ENCODE measurements at regions not wholly inside any gene's neighbourhood (a gene's known extent, or its start where the extent isn't known, plus 50 kb on each side); places are given as distances from the start of the nearest gene placed in this dataset.

- DNase-seq: no peak
Observed at GRCh38 chr15:47502041-47502440, 215.3 kb upstream of the SEMA6D start.

DNA sequence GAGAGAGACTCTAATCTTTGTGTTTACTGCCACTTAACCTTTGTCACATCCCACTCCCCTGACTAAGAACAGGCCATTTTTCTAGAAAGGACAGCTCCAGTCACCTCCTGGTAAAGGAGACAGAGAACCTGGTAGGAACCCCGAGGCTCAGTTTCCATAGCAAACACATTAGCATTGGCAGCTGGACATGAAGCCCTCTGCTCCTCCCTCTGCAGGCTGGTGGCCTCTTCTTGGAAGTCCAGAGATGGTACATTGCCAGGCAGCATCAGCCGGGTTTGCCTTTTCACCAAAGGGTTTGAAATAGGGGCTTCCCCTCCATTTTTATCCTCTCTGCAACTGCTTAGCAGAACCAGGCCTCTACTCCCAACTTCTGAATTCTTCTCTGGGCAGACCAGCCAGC is 213.4 kb upstream of the SEMA6D start:
- no peak for DNase-seq

- no peak for DNase-seq
Observed at GRCh38 chr15:47504624-47505256, 212.6 kb upstream of the SEMA6D start.

- no peak for DNase-seq
Observed at GRCh38 chr15:47505712-47506328, 211.5 kb upstream of the SEMA6D start.

DNA sequence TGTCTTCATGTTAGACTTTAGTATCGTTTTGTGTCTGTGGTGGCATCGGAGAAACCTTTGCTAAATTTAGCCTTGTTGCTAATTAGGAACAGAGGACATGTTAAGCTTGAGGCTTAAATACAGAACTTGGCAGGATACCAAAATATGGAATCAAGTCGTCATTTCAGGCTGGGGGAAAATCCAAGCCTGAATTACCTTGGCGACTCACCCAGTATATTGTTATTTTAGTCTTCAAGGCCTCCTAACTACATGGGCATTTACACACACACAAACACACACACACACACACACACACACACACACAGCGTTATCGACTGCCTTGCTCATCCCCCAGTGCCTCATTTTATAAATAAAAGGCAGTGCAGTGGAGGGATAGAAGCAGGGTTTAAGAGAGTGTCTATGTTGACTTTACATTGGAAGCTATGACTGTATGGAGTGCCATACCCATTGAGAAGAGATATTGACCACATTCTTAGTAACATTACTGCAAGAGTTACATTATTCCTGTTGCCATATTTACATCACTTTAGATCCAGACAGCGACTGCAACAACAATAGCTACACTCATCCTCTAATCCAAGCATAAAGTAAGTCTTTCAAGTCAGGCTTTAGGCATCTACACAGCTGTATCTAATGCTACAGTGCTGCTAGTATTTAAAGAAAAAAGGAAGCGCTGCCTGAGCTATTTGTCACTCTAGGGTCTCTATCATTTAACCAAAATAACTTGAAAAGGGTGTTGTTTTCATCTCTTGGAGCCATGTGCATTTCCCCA is 210.8 kb upstream of the SEMA6D start:
- DNase-seq: no peak

DNA sequence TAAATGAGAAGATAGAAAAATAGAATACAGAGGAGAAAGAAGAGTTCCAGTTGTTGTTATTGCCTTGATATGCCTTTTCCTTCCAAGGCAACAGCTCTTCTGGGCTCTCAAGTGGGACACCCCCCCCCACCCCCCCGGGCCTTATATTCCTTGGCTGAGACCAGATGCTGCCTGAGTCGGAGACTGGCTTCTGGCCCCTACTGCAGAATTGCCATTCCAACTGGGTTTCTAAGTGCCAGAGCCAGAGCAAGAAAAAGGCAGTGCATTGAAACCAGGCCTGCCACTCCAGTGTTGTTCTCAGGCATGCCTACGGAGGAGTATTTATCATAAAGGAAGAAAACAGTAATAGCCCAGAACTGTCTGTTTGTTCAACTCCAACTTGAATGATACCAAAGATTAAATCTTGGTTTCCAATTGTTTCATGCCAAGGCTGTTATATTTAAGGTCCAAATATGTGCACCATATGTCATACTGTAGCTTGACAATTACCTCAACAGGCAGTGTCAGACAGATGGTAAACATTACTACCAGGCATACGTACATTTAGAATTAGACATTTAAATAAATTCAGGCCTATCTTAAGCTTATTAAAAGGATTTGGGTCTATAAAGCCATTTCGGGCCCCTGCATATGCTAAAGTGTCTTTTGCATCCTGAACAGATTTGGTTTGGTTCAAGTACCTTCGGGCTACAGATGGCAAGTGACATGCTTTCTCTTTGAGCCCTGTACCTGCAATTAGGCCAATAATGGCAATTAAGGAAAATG is 209.9 kb upstream of the SEMA6D start:
- no peak for DNase-seq

GRCh38 chr15:47511261-47511660 is 206.0 kb upstream of the SEMA6D start:
- DNase-seq: no peak

- no peak for DNase-seq
Observed at GRCh38 chr15:47513471-47513870, 203.8 kb upstream of the SEMA6D start.

DNA sequence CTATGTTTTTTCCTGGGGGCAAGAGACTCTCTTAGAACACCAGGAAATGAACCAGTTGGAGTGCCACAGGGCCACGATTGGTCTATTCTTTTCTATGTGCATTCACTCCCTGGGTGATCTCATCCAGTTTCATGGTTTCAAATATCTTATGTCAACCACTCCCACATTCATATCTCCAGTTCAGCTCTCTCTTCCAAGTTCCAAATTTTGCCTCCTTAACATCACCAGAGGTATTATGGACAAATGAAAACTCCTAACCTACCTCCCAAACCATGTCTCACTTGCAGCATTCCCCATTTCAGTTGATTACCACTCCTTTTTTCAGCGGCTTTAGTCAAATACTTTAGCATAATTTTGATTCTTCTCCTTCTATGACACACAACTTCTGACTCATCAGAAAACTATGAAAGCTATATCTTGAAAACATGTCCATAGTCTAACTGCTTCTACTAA is 203.1 kb upstream of the SEMA6D start:
- DNase-seq: no peak

DNA sequence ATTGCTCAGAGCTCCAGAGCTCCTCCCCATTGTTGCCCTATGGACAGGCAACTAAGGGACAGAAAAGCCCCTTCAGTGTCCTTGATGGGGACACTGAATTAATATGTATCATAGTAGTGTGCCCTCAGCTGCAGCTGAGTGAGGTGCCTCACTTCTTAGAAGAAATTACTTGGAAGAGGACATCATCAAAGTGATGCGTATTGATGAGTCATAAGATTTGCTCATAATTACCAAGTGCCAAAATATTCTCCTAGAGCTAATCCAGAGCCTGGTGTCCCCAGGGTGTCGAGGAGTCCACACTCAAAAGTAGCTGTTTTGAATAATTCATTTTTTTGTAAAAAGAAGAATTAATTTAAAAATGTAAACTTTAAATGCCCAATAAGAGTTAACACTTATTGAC is 200.7 kb upstream of the SEMA6D start:
- no peak for DNase-seq

DNA sequence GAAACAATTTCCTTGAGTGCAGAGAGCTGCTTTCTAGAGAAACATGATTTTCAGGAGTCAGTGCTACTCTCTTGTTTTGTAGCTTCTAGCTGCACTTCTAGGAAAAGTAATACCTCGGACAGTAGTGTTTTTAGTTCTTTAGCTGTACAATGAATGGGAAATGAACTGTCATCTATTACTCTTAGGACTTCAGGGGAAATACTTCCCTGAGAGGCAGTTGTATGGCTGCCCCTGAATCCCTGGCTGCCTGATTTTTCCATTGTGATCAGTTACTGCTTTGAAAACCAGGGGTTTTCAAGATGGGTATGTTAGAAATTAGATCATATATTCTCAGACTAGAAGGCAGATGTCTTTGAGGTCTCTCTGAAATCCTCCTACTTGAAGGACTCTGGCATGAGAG is 200.3 kb upstream of the SEMA6D start:
- DNase-seq: no peak

- DNase-seq: no peak
Observed at GRCh38 chr15:47517737-47518136, 199.6 kb upstream of the SEMA6D start.

GRCh38 chr15:47523681-47524475 is 193.4 kb upstream of the SEMA6D start:
- no peak for DNase-seq

DNA sequence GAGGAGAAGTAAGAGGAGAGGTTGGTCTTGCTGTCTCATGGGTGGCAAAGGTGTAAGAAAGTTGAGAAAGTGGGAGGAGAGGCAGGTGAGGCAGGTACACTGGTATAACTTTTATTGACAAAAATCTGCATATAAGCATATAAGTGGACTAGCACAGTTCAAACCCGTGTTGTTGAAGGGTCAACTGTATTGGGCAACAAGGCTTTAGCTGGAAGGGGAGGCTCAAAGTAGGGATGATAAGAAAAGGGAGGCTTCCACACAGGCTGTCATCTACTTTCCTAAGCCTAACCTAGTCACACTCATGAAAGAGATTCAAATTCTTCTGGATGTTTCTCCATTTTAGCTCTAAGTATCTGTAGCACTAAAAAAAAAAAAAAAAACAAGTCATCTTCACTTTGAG is 188.1 kb upstream of the SEMA6D start:
- no peak for DNase-seq

DNA sequence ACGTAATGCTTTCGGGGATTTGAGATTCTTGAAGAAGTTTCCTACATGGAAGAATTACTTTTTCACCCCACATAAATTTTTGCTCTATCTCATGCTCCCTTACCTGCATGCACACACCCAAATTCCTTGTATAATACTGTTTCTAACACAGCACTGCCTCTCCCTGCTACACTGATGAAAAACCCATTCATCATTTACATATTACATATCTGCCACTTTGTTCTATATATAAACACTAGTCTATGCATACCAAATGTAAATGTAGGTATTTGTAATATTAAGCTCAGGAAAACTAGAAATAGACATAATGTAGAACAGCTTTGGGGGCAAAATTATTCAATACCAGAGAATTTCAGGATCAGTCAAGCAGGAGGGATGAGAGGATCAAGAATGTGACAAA is 182.6 kb upstream of the SEMA6D start:
- DNase-seq: no peak

DNA sequence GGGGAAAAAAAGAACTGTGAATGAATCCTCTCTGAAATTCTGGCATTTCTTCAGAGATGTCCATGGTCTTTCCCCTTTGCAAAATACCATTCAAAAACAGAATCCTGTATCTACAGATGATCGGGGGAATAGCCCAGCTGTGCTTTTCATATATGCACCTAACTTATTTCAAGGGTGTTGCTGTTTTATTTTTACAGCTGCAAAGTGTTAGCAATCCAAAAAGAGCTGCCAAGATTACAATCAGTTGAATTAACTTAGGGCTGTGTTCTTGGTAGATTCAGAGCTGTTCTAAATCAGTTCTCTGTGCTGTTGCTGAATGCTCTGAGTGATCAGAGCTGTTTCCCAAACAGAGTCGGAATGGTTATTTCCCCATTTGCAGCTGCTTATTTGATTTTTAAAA is 175.7 kb upstream of the SEMA6D start:
- DNase-seq: no peak

DNA sequence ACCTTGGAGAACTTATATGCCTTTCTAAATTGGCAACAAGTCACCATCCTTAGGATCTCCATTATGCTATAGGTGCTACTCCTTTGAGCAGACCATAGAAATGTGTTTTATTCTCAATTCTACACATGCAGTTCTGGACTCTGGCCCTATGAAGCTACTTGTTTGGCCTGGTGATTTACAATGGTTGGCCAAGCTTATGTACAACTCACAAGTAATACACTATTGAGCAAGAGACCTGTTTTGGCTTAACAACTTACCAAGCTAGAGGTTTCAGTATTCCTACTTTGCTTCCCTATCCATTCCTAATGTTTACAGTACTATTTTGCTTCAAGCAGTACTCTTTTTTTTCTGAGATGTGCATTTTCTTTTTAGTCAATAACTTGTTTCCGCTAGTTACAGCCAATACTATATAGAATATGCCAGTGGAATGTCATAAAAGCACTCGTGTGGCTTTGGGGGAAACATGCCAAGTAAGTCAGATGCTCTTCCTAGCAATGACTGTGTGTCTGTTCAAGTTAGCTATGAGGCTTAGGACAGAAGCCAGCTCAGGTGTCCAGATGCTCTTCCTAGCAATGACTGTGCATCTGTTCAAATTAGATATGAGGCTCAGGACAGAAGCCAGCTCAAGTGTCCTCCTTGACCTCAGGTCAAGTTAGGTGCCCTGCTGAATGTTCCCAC is 174.9 kb upstream of the SEMA6D start:
- no peak for DNase-seq

- DNase-seq: no peak
Observed at GRCh38 chr15:47548231-47548630, 169.1 kb upstream of the SEMA6D start.

GRCh38 chr15:47548986-47549385 is 168.3 kb upstream of the SEMA6D start:
- DNase-seq: no peak

- no peak for DNase-seq
Observed at GRCh38 chr15:47551079-47551478, 166.2 kb upstream of the SEMA6D start.

GRCh38 chr15:47551546-47551945 is 165.8 kb upstream of the SEMA6D start:
- DNase-seq: no peak

DNA sequence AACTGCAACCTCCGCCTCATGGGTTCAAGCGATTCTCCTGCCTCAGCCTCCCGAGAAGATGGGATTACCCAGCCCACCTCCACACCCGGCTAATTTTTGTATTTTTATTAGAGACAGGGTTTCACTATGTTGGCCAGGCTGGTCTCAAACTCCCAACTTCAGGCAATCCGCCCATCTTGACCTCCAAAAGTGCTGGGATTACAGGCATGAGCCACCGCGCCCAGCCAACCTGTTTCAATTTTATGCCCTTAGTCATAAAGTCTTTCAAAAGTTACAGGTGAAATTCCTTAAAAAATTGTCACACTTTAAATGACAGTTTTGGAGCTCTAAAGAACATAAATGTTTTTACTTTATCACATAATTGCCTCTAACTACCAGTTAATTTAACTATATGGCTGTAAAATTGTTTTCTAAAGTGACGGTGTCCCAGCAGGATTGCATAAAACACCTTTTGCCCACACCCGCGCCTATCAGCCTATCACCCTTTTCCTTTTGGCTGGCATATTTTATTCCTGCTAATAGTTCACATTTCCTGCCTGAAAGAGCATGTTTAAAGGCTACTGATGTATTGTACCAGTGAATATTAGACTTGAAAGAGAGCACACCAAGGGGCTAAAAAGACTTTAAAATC is 164.2 kb upstream of the SEMA6D start:
- no peak for DNase-seq
